HepG2 (cell line): ENCODE measurements at regions not wholly inside any gene's neighbourhood (a gene's known extent, or its start where the extent isn't known, plus 50 kb on each side); places are given as distances from the start of the nearest gene placed in this dataset.

Experiments used
- ATAC-seq: fragments of 200-7000 bp; cut with Tn5 transposase; 3 replicates; pipeline ENCODE4 v1.9.1; 2020; ENCODE audit warnings: mild to moderate bottlenecking, moderate library complexity
- BruUV-seq: library from RNA; stranded (reverse); fragments of 400-500 nt; replicated peaks from 2 replicates; lab custom pipeline; 2021; lab: Mats Ljungman, UMichigan
- CTCF ChIA-PET: fragments of 300-600 bp; formaldehyde crosslinking; extraction: SDS; loops from one replicate; lab custom pipeline; 2021; ENCODE audit warnings: low total read pairs, inconsistent platforms, low intra/inter-chr PET ratio; lab: Yijun Ruan, JAX
- POLR2A ChIA-PET: fragments of 350-600 bp; sonication (Branson Sonifier 250); formaldehyde crosslinking; loops from one replicate; lab custom pipeline; 2020; ENCODE audit warnings: antibody characterized with exemption, inconsistent platforms; lab: Yijun Ruan, JAX
- DNase-seq: peaks from one replicate; pipeline ENCODE4 v3.0.0-alpha.2; 2015; ENCODE audit warnings: low spot score
- FAIRE-seq: peaks from 3 replicates; lab custom pipeline; 2011; peaks lifted over from hg19 to GRCh38; lab: Jason Lieb, UNC
- H2AFZ ChIP-seq: one replicate; pipeline ENCODE4 v1.6.1; 2011; ENCODE audit warnings: low read length, inconsistent platforms
- H3K27ac ChIP-seq: fragments of 300-600 bp; 3 replicates; pipeline ENCODE4 v1.8.0; 2011; ENCODE audit warnings: mixed run types, mild to moderate bottlenecking, mixed read lengths, low read length, inconsistent platforms; ENCODE audit not compliant: insufficient read depth; ENCODE audit errors: extremely low read length
- H3K27me3 ChIP-seq, 2 experiments: fragments of 200-600 bp in 1 of 2; 2 replicates in 1 of 2; 3 replicates in 1 of 2; pipeline versions ENCODE4 v1.6.0 to v1.8.0; 2011; ENCODE audit warnings: low read length in 2 of 2, mild to moderate bottlenecking in 2 of 2, moderate library complexity in 2 of 2, inconsistent platforms in 1 of 2; ENCODE audit not compliant: insufficient read depth in 2 of 2, control insufficient read depth in 1 of 2
- H3K36me3 ChIP-seq, 2 experiments: fragments of 200-600 bp in 1 of 2; replicated peaks in 1 of 2; 2 replicates in 1 of 2; 3 replicates in 1 of 2; pipeline versions ENCODE4 v1.5.1 to v1.8.0; 2011; ENCODE audit warnings: low read length in 2 of 2, inconsistent platforms in 1 of 2; ENCODE audit not compliant: insufficient read depth in 2 of 2, control insufficient read depth in 1 of 2
- H3K4me1 ChIP-seq: 2 replicates; pipeline ENCODE4 v1.5.1; 2012; ENCODE audit warnings: low read length, inconsistent platforms; ENCODE audit not compliant: insufficient read depth
- H3K4me2 ChIP-seq: 2 replicates; pipeline ENCODE4 v1.6.0; 2011; ENCODE audit warnings: low read depth, low read length, inconsistent platforms
- H3K4me3 ChIP-seq, 3 experiments: fragments of 200-600 bp in 1 of 3; sonication (generic), shearing (Covaris generic) in 1 of 3; replicated peaks in 1 of 3; 2 replicates each; pipeline ENCODE4 v1.5.1; 2011 to 2016; ENCODE audit warnings: low read length in 3 of 3, inconsistent platforms in 2 of 3, low read depth in 2 of 3, mild to moderate bottlenecking in 2 of 3, control low read depth in 1 of 3, mixed read lengths in 1 of 3; ENCODE audit not compliant: insufficient read depth in 1 of 3
- H3K79me2 ChIP-seq: one replicate; pipeline ENCODE4 v1.6.1; 2011; ENCODE audit warnings: low read length, inconsistent platforms; ENCODE audit not compliant: insufficient read depth
- H3K9ac ChIP-seq: 2 replicates; pipeline ENCODE4 v1.6.0; 2011; ENCODE audit warnings: mild to moderate bottlenecking, low read depth, low read length, inconsistent platforms; ENCODE audit not compliant: insufficient read depth
- H3K9me3 ChIP-seq: 2 replicates; pipeline ENCODE4 v1.5.1; 2012; ENCODE audit warnings: mild to moderate bottlenecking, low read length
- H4K20me1 ChIP-seq: 2 replicates; pipeline ENCODE4 v1.6.0; 2011; ENCODE audit warnings: inconsistent platforms, mild to moderate bottlenecking, low read length, moderate library complexity; ENCODE audit not compliant: insufficient read depth
- CEBPB ChIP-seq: IDR thresholded peaks from 2 replicates; pipeline ENCODE4 v1.6.1; 2011; ENCODE audit warnings: low read depth, low read length, improper control_type of control experiment, borderline replicate concordance
- ESRRA ChIP-seq: sonication (generic); formaldehyde crosslinking; IDR thresholded peaks from 2 replicates; pipeline ENCODE4 v1.5.1; 2020; ENCODE audit warnings: mild to moderate bottlenecking, low read depth, missing genetic modification reagents
- MED13 ChIP-seq: sonication (generic); formaldehyde crosslinking; IDR thresholded peaks from 2 replicates; pipeline ENCODE4 v1.5.0; 2020; ENCODE audit warnings: missing genetic modification reagents
- NCOA1 ChIP-seq: sonication (generic); formaldehyde crosslinking; IDR thresholded peaks from 2 replicates; pipeline ENCODE4 v1.9.0; 2021; ENCODE audit warnings: missing genetic modification reagents
- NFYC ChIP-seq: IDR thresholded peaks from 2 replicates; pipeline ENCODE4 v1.6.1; 2016; ENCODE audit warnings: missing genetic modification reagents, missing compliant biosample characterization
- NPAS2 ChIP-seq: sonication (generic); formaldehyde crosslinking; IDR thresholded peaks from 2 replicates; pipeline ENCODE4 v1.8.0; 2022; ENCODE audit warnings: mild to moderate bottlenecking, missing genetic modification reagents, borderline replicate concordance
- NR2F2 ChIP-seq: IDR thresholded peaks from 2 replicates; pipeline ENCODE4 v1.6.1; 2012; ENCODE audit warnings: low read depth, inconsistent platforms, borderline replicate concordance
- RFX3 ChIP-seq: IDR thresholded peaks from 2 replicates; pipeline ENCODE4 v1.6.1; 2016; ENCODE audit warnings: missing biosample characterization, missing genetic modification reagents
- TBP ChIP-seq: sonication (generic); formaldehyde crosslinking; IDR thresholded peaks from 2 replicates; pipeline ENCODE4 v1.5.0; 2020; ENCODE audit warnings: missing genetic modification reagents
- ZFP90 ChIP-seq: sonication (generic); formaldehyde crosslinking; IDR thresholded peaks from 2 replicates; pipeline ENCODE4 v1.8.0; 2022; ENCODE audit warnings: missing genetic modification reagents, mild to moderate bottlenecking, inconsistent platforms, borderline replicate concordance
- ZFP91 ChIP-seq: sonication (generic); formaldehyde crosslinking; IDR thresholded peaks from 2 replicates; pipeline ENCODE4 v1.9.0; 2022; ENCODE audit warnings: missing genetic modification reagents, mild to moderate bottlenecking, borderline replicate concordance
- ZNF136 ChIP-seq: sonication (generic); formaldehyde crosslinking; IDR thresholded peaks from 2 replicates; pipeline ENCODE4 v1.8.1; 2022; ENCODE audit warnings: low read depth, mild to moderate bottlenecking, moderate library complexity, missing genetic modification reagents
- ZNF282 ChIP-seq: fragments of 450-650 bp; IDR thresholded peaks from 2 replicates; pipeline ENCODE4 v1.6.1; 2018; ENCODE audit not compliant: partially characterized antibody
- WGBS: methylation state at CpG from one replicate; pipeline ENCODE4 v1.1.6; 2017; ENCODE audit warnings: low lambda C conversion rate; 5-methylcytosine and 5-hydroxymethylcytosine counted together
- in situ Hi-C: cut with HindIII; loops from 2 replicates; pipeline ENCODE4 v1.10.0; 2017; ENCODE audit warnings: low pct_unique_long_range_greater_than_20kb; ENCODE audit not compliant: extremely low pct_ligation_motif_present
- intact Hi-C: fragments of 100-400 bp; cut with micrococcal nuclease; formaldehyde crosslinking; loops from one replicate; pipeline ENCODE4 v1.10.0; 2022; ENCODE audit not compliant: unreplicated experiment

GRCh38 chr3:76673171-76673570 lies 366.7 kb upstream of the ROBO2 start:
- WGBS = 58% methylated on average over 4 of the region's 4 CpGs
- no peak overlapping the region for H3K4me3 ChIP-seq
- BruUV-seq = no TSS peak
- ChIA-PET CTCF (no interaction called here), POLR2A (no interaction called here)
- no peaks in the 10 kb centered on the region for H3K9me3 ChIP-seq
- no peak overlapping the region for H2AFZ ChIP-seq
- H3K36me3 ChIP-seq = no peaks in the 10 kb centered on the region
- no peak for DNase-seq
- H3K79me2 ChIP-seq = no peaks in the 10 kb centered on the region
- H3K27ac ChIP-seq = no peak overlapping the region
- H3K27me3 ChIP-seq = no peaks in the 10 kb centered on the region
- no peak for TF ChIP-seq ZNF282
- no peak for TF ChIP-seq CEBPB
- no peak for TF ChIP-seq ZFP90 (CRISPR knock-in tag)
- TF ChIP-seq RFX3 (CRISPR knock-in tag) = no peak
- TF ChIP-seq MED13 = no peak
- no peak for TF ChIP-seq ZNF136 (CRISPR knock-in tag)
- no peak for TF ChIP-seq NFYC (CRISPR knock-in tag)
- TF ChIP-seq ESRRA (CRISPR knock-in tag) = no peak
- TF ChIP-seq NCOA1 (CRISPR knock-in tag) = no peak
- no peak for TF ChIP-seq TBP
- no peak for TF ChIP-seq NPAS2 (CRISPR knock-in tag)
- TF ChIP-seq NR2F2 = no peak
- TF ChIP-seq ZFP91 (CRISPR knock-in tag) = no peak
- peaks cover 9% of the 10 kb centered on the region; the same call in 1 of the 2 replicates for H3K4me1 ChIP-seq
- ATAC-seq = no peak
- no peak overlapping the region for H3K4me2 ChIP-seq
- in situ Hi-C loops = no loop called here
- H4K20me1 ChIP-seq = no peaks in the 10 kb centered on the region
- no peak for FAIRE-seq
- intact Hi-C loops = no loop called here
- H3K9ac ChIP-seq = no peak overlapping the region
